ENCODE measurements at regions not wholly inside any gene's neighbourhood (a gene's known extent, or its start where the extent isn't known, plus 50 kb on each side); places are given as distances from the start of the nearest gene placed in this dataset.

DNA sequence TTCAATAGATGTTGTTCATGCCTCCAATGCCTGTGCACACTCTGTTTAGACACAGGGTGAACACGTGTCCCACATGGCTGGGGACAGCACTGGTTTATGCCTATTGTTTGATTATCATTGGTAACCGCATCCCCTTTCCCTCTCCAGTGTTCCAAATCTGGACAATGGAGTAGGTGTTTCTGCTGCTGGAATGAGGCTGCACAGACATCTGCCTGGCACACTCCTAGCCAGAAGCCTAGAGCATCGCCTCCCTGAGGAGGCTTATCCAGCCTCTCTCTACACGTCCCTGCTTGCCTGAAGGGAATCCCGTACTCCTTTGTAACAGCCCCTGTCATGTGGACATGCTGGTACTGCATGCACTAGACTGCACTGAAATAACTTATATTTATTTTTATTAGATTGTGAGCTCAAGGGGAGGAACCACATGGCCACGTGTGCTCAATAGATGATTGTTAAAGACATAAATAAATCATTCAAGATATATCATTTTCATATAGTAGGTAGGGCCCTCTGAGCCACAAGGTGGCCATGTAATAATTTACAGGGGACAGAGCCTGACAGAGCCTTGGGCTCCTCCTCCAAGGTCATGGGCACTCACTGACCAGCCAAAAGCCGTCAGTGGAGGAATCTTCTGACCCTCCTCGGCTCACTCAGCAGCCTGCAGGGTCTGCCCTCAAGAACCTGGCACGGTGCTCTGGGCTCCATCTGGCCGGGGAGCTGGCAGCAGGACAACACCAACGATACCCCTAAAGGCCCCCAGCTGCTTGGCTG is 310.9 kb upstream of the ZNF32 start:
- DNase-seq: no peak

DNA sequence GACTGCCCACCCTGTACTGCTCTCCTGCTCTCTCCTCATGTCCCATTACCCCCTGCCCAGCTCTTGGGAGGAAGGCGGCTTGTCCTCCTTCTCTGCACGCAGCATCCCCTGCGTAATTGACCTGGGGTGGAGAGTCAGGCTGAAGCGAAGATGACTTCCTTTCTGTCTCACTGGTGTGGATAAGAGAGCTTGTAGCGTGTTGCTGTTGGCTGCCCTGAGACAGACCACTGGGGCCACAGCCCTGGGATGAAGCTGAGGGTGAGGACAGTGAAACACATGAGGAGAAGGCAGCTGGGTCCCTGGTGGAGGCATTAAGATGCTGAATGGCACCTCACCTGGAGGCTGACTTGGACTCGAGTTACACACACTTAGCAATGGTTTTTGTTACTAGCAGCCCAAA is 310.3 kb upstream of the ZNF32 start:
- DNase-seq: no peak

DNA sequence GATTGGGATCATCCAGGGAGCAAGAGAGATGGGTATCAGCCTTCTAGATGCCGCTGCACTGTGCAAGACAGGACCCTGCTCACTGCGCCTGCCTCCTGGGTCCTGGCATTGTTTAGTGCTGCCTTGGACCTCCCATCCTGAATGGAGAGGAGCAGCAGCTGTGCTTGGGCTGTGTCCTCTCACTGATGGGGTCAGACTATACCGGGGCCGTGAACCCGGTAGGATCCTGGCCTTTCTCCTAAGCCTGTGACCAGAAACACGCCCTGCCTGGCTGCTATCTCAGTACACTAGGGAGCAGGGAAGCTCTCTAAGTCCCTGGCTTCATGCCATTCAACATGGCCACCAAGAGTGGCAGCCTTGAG is 309.4 kb upstream of the ZNF32 start:
- DNase-seq: no peak

DNA sequence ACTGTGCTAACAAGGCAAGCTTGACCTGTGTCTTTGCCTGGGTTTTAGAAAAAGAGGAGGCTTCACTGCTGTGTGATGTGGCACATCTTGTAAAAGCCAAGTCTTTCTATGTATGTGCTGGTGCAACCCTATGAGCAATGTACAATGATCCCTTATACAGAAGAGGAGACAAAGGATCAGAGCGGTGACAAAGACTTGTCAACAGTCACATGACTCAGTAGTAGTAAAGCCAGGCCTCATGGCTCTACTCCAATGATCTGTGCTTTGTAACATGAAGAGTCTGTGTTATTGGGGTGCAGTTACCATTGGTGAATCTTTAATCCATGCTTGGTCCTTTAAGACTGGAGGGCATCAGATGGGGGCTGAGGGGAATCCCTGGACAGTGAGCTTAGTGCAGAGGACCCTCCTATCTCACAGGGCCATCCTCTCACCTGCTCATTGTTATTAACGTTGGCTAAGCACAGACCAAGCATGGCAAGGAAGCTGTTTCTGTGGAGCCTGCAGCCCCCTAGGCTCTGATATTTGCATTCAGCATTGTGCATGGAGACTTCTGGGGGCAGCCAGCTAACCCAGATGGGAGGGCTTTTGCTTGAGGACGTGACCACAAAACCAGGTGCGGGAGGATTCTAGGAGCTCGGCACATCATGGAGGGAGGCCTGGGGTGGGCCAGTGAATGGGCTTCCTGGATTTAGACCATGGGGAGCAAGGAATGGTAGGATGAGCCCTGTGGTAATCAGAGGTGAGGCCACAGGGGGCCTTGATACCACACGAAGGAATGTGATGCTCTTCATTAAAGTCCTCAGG is 308.8 kb upstream of the ZNF32 start:
- DNase-seq: no peak

DNA sequence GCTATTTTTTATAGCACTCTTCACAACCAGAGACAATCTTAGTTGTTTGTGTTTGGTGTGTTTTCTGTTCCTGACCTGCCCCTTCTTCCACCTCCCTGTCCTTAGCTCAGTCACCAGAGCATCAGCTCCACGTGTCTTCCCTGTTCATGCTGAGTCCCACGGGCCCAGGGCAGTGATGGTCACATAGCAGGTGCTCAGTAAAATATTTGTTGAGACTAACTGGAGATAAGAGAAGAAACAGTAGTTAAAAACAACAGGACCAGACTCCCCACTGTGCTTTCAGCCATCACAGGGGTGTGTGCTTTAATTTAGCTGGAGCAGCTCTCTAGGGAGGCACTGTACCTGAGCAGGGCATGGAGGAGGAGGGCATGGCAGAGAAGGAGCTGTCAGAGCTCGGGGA is 307.3 kb upstream of the ZNF32 start:
- DNase-seq: no peak

DNA sequence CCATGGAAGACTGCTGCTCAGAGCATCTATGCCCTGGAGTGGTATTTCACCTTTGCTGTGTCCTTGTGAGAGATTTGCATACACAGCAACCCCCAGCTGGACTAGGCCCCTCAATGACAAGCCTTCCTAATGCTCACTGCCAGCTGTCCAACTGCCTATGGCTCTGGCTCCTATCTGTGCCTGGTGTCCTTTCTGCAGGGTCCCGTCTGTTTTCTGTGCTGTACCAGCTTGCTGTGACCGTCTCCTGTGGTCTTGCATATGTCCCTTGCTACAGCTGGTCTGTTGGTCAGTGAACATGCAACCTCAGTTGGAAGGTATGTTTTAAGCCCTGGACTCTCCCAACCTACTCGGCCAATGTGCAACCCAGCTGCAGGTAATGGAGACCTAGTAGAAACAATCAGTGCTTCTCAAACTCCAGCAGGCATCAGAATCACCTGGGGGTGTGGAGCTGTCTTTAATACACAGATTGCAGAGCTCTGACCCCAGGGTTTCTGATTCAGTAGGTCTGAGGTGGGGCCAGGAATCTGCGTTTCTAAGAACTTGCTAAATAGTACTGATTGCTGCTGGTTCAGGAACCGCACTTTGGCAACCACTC is 306.4 kb upstream of the ZNF32 start:
- DNase-seq: no peak

DNA sequence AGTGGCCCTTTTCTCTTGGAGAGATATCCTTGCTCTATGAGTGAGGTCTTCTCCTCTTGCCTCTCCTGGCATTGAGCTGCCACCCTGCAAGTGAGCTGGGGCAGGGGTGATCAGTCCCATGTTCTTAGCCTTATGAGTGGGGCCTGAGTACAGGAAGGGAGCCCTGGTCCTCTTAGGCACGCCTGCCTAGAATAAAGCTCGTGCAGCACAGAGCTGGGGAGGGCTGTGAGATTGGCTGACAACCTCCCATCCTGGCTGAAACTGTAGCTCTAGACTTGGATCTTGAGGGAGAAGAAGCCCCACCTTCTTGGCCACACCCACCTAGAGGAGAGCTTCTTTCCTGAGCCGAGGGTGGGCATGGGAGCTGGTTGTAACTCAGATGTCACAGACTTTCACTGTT is 305.0 kb upstream of the ZNF32 start:
- DNase-seq: no peak

DNA sequence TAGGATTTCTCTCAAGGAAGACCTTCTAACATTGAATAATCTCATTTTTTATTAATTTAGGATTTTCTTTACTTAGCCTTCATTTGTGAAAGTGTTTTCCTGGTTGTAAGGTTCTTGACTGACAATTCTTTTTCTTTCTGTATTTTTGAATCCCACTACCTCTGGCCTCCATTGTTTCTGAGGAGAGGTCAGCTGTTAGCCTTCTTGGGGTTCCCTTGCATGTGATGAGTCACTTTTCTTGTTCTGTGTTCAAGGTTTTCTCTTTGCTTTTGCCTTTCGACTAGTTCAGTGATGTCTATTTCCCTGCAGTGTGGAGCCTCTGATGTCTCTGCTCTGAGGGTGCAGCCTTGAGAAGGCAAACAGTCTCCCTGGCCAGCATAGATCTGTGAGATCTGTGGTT is 304.1 kb upstream of the ZNF32 start:
- no peak for DNase-seq

DNA sequence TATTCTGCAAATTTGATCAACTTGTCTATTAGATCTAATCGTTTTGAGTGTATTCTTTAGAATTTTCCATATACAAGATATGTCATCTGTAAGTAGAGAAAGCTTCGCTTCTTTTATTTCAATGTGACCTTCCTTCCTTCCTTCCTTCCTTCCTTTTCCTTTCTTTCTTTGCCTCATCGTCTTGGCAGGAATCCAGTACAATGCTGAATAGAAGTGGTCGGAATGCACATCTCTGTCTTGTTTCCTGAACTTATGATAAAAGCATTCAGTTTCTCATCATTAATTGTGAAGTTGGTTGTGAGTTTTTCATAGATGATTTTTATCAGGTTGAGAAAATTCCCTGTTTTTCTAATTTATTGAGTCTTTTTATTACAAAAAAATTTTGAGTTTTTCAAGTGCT is 300.7 kb upstream of the ZNF32 start:
- no peak for DNase-seq

DNA sequence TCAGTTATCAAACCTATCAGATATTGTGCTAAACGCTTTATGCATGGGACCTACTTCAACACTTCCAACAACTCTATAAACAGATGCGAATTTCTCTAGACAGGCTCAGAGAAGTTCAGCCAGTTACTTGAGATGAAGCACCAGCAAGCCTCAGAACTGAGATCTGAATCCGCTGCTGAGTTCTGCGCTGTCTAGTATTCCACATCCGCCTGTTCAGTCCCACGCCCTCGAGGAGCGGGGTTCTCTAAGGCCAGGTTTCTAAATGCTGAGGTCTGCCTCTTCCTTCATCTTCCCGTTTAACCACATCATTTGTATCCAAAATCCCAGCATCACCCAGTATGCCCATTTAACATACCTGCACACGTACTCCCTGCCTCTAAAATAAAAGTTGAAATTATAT is 297.8 kb upstream of the ZNF32 start:
- no peak for DNase-seq

DNA sequence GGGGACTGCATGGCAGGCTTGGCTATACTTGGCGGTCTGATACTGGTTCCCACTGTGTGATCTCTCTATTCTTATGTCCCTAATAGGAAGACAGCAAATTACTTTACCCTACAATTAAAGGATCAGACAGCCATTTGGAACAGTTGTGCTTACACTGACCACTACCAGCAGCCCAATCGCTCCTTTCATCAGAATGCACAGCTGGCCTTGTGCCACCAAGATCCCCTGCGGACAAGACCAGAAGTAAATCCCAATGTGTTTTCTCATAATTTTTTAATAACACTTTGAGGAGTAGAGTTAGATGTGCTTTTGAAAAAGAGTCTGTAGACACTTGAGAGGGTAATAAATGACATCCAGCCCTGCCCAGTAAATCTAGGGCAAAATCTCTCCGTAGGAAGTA is 297.2 kb upstream of the ZNF32 start:
- no peak for DNase-seq

DNA sequence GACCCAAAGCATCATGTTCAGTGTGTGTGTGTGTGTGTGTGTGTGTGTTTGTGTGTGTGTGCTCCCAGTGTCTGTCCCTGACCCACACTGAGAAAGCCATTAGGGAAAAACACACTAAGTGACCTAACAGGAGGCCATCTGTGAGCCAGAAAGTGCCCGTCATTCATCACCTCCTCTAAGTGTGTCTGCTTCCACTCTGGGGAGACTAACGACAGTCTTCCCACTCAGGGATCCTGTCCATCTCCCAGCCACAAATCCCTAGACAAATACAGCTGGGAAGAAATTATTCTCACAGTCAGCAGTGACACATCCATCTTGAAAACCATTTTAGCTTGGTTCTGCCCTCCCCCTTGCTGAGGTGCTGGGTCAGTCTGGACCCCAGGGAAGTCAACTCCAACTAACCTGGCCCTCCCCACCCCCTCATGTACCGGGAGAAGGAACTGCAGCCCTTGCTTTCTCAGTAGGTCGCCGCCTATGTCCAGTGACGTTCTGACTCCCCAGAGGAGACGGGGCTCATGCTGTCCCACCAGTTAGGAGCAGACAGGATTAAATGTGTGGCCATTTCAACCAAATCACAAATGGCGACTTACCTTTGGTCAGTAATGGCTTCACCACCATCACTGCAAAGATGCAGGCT is 296.5 kb upstream of the ZNF32 start:
- no peak for DNase-seq

DNA sequence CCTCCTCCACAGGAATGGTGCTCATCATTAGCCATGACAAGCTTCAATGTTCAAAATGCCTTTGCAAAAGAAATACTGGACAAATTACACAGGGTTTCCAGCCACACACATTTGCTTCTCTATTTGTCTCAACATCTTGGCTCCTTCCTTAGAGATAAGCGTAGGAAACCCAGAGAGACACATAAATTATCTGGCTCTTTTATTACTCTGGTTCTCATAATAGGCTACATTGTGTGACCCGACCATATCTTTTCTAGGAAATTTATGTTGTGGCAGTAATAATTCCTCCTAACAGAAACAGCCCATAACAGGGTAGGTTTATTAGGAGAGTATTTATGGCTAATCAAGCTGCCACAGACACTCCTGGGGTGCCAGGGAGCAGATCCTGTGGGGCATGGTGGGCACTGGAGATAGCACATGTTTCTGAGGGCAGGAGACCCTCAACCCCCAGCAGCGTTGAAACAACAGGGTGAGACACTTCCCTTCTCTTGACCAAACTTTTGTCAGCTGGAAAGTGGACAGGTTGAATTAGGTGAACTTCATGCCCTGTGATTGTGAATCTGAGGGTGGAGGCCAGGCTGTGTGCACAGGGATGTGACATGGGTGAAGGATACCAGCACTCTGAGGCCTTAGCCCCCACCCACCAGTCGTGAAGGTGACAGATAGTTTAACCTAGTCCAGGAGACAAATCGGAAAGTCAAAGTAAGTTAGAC is 295.9 kb upstream of the ZNF32 start:
- DNase-seq: no peak

DNA sequence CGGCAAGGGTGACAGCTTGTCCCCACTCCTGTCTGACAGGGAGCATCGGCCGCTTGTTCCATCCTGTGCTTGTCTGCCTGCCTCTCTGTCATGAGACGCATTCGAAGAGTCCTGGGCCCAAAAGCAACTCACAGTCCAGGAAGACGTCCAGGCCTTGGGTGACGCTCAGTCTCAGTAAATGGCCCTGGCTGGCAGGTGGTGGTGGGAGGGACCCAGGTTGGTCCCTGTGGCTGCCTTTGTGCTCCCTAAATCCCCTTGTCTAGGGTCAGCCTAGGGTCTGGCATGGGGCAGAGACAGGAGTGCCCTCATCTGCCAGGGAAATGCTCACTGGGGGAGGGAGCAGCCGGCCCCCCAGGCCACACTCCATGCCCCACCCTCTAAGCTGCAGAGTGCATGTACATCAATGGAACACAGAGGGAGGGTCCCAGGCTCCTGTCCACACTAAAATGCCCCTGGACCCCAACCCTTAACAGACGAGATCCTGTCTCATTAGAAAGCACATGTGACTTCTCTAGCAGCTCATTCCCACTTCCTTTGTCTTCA is 295.2 kb upstream of the ZNF32 start:
- no peak for DNase-seq

DNA sequence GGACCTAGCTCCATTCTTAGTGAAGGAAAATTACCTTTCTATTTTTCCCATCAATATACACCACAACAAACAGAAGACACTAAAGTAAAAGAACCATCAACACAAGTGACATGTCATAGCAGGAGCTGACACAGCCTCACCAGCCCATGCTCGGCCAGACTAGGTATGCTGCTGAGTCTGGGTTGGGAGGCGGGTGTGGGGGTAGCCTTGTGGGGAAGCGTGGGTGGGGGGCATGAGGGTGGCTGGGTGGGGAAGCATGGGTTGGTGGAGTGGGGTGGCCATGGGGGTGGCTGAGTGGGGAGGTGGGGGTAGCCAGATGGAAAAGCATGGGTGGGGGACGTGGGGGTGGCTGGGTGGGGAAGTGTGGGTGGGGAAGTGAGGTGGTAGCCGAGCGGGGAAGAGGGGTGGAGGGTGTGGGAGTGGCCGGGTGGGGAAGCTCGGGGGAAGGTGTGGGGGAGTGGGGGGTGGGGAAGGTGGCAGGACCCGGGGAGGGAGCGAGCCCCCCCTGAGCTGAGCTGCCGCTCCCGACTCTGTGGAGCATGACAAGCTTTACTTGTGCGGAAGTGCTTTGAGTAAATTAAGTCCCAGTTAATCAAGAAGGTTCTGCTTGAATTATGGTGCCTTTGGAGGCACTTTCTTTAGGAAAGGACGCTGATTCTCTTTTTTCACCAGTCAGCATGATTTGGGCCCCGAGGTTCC is 294.6 kb upstream of the ZNF32 start:
- no peak for DNase-seq

DNA sequence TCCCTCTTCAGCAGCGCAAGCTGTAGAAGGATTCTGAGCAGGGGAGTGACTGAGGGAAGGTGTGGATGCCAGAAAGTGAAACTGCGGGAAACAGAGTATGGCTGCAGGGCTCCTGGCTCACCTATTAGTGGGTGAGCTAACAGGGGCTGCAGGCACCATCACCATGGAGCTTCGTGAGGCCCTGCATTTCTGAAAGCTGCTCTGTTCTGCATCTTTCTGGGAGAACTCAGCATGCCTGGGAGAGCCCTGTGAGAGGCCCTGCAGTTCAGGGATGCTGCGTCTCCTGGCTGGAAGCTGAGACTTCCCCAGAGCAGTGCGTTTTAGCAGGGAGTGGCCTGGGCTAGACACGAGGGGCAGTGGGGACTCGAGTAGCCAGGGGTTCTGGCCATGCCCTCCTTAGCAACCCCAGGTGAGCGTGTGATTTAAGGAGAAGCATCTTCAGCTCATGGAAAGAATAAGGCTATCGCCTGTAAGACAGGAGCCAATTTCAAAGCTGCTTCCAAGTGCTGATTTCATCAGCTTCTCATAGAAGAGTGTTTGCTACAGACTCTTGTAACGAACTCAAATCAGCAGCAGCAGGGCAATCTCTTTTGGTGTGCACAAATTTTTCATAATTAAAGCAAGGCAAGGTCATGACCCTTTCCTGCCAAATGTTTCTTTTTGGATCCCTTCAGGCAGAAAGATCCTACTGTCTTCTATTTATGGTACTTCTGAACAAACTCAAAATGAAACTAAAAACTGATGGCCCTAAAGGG is 293.6 kb upstream of the ZNF32 start:
- no peak for DNase-seq

DNA sequence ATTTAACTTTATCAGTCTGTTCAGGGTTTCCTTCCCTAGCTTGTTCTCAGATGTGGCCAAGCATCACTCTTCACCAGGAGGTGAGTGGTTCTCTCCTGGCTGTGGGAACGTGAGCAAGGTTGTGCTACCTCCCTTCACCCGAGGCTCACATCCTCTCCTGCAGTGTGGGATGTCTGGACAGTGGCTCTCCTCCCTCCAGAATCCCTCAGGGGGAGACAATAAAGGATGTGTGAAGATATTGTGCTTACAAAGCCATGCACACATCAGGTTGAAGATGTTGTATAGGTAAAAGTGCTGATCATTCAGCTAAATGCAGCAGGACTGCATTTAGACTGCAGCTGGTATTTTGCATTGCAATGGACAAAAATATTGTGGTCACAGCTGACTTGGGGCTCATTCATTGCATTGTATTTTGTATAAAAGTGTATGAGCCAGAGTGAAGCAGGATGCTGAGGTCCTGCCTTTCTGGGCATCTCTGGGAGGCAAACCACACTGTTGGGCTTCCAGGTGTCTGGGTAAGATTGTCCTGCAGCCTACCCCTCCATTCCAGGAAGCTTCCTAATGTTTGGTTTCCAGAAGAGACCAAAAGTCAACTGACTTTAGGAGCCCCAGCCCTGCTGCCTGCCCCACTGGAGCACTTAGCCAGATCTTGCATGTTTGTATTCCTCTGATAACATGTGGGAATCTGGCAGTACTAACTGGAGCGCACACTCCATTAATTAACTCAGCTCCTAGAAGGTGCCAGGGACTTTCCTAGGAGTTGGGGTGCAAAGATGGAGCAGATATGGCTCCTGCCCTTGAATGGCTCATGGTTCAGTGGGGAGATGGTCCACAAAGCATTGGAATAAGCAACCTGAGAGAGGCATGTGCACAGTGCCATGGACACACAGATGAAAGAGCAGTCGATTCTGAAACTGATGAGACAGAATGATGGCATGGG is 292.5 kb upstream of the ZNF32 start:
- no peak for DNase-seq

DNA sequence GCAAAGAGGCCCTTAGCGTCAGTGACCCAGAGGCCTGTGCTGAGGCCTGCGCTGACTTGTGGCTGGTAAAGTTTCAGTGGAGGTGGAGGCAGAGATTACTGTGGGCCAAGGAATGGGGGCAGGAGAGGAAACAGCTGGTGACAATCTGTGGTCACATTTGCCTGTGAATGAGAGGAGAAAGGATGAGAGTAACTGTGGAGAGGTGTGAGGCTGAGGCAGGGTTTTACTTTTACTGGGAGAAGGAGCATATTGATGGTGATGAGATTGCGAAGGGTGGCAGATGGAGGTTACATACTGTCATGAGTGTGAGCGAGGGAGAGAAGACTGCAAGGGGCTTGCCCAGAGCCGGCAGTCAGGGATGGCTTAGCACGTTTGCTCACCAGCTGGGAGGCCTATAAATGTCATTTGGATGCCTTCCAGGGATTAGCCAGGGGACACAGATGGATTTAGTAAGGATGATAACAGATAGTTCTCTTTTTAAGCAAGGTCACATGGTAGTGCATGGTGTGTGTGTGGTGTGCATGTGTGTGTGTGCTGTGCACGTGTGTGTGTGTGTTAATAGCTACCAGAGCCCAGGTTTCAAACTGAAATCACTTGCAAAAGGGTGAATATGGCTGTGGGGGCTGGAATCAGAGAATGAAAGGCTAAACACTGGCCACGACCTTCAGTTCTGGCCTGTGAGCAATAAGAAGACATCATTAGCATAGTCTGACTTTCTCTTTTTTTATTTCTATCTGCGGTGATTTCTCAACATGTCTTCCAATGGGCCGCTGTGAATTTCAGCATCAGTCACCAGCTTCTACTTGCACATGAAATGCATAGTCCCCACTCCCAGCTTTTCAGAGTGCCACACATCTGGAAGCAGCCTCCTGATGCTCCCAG is 291.5 kb upstream of the ZNF32 start:
- no peak for DNase-seq

Measured in renal pelvis (tissue), 1 donor.